Vagina (tissue), 2 donors: ENCODE measurements at regions not wholly inside any gene's neighbourhood (a gene's known extent, or its start where the extent isn't known, plus 50 kb on each side); places are given as distances from the start of the nearest gene placed in this dataset.

Experiments
- DNase-seq, 2 donors: peaks; one replicate each; pipeline ENCODE4 v3.0.0-alpha.2; 2017; ENCODE audit errors: extremely low spot score in 2 of 2
- H3K27ac ChIP-seq: fragments of 200-600 bp; sonication (generic); one replicate; pipeline ENCODE4 v1.5.1; 2019
- H3K27me3 ChIP-seq: fragments of 200-600 bp; sonication (generic); one replicate; pipeline ENCODE4 v1.5.1; 2019
- H3K36me3 ChIP-seq, 2 donors: fragments of 200-600 bp; sonication (generic); one replicate each; pipeline ENCODE4 v1.5.1; 2017 to 2019
- H3K4me1 ChIP-seq: fragments of 200-600 bp; sonication (generic); one replicate; pipeline ENCODE4 v1.5.1; 2019
- H3K4me3 ChIP-seq, 2 donors: fragments of 200-600 bp; sonication (generic); 1 replicate in 1 of 2; 2 replicates in 1 of 2; pipeline ENCODE4 v1.5.1; 2016 to 2019
- H3K9me3 ChIP-seq: fragments of 200-600 bp; sonication (generic); one replicate; pipeline ENCODE4 v1.5.1; 2019
- CTCF ChIP-seq, 3 experiments: fragments of 450-650 bp in 2 of 3; fragments of 200-600 bp in 1 of 3; sonication (generic) in 1 of 3; IDR thresholded peaks; one replicate each; pipeline ENCODE4 v1.5.1; 2017 to 2019; ENCODE audit warnings: antibody characterized with exemption in 3 of 3, mild to moderate bottlenecking in 2 of 3, moderate library complexity in 2 of 3
- POLR2A ChIP-seq, 2 donors: fragments of 450-650 bp; IDR thresholded peaks; one replicate each; pipeline ENCODE4 v1.6.1; 2017; ENCODE audit warnings: antibody characterized with exemption in 2 of 2, mild to moderate bottlenecking in 2 of 2, moderate library complexity in 2 of 2
- POLR2AphosphoS5 ChIP-seq, 2 donors: sonication (generic); formaldehyde crosslinking; IDR thresholded peaks; one replicate each; pipeline ENCODE4 v1.9.0; 2017; ENCODE audit warnings: antibody characterized with exemption in 2 of 2, mild to moderate bottlenecking in 2 of 2, low read depth in 1 of 2; ENCODE audit not compliant: insufficient read depth in 1 of 2
- intact Hi-C: fragments of 100-400 bp; cut with DNase I; formaldehyde crosslinking; loops from one replicate; pipeline ENCODE4 v1.15.1; 2023

GRCh38 chr17:69860142-69860680, 214.8 kb upstream of the KCNJ16 start:
- DNase-seq: no peak
- H3K4me1 ChIP-seq: no peaks in the 10 kb centered on the region
- H3K4me3 ChIP-seq: no peak overlapping the region
- intact Hi-C loops: no loop called here
- no peak for TF ChIP-seq CTCF (IDR thresholded peaks at IDR 0.05)
- TF ChIP-seq POLR2AphosphoS5 (IDR thresholded peaks at IDR 0.05; ENCODE audit: insufficient read depth in 1 of 2, low read depth in 1 of 2): no peak
- TF ChIP-seq POLR2A (IDR thresholded peaks at IDR 0.05): no peak
- H3K27ac ChIP-seq: no peak overlapping the region
- H3K27me3 ChIP-seq: no peaks in the 10 kb centered on the region
- H3K9me3 ChIP-seq: peaks cover 5% of the 10 kb centered on the region
- no peaks in the 10 kb centered on the region for H3K36me3 ChIP-seq

- Histone ChIP-seq H3K9me3 (peaks cover 3% of the 10 kb centered on the region), H3K27me3 (no peaks in the 10 kb centered on the region), H3K4me1 (no peaks in the 10 kb centered on the region), H3K27ac (no peak overlapping the region), H3K4me3 (no peak overlapping the region), H3K36me3 (no peaks in the 10 kb centered on the region)
- TF ChIP-seq POLR2AphosphoS5 (IDR thresholded peaks at IDR 0.05; ENCODE audit: insufficient read depth in 1 of 2, low read depth in 1 of 2) (no peak), CTCF (IDR thresholded peaks at IDR 0.05) (no peak), POLR2A (IDR thresholded peaks at IDR 0.05) (no peak)
- intact Hi-C loops: no loop called here
- DNase-seq: no peak
Observed at GRCh38 chr17:69864462-69864861, 210.6 kb upstream of the KCNJ16 start.

- H3K9me3 ChIP-seq: no peaks in the 10 kb centered on the region
- H3K27ac ChIP-seq: no peak overlapping the region
- peaks cover 15% of the 10 kb centered on the region for H3K4me1 ChIP-seq
- no peak overlapping the region for H3K4me3 ChIP-seq
- no peaks in the 10 kb centered on the region for H3K36me3 ChIP-seq
- intact Hi-C loops: no loop called here
- DNase-seq: no peak
- TF ChIP-seq CTCF (IDR thresholded peaks at IDR 0.05) (no peak), POLR2AphosphoS5 (IDR thresholded peaks at IDR 0.05; ENCODE audit: insufficient read depth in 1 of 2, low read depth in 1 of 2) (no peak), POLR2A (IDR thresholded peaks at IDR 0.05) (no peak)
- no peaks in the 10 kb centered on the region for H3K27me3 ChIP-seq
Observed at GRCh38 chr17:69869667-69870066, 205.4 kb upstream of the KCNJ16 start.

GRCh38 chr17:69870091-69870530, 204.9 kb upstream of the KCNJ16 start:
- Histone ChIP-seq H3K9me3 (no peaks in the 10 kb centered on the region), H3K4me1 (peaks cover 15% of the 10 kb centered on the region), H3K4me3 (no peak overlapping the region), H3K27me3 (no peaks in the 10 kb centered on the region), H3K27ac (no peak overlapping the region), H3K36me3 (no peaks in the 10 kb centered on the region)
- DNase-seq: no peak
- intact Hi-C loops: no loop called here
- no peak for TF ChIP-seq CTCF (IDR thresholded peaks at IDR 0.05)
- no peak for TF ChIP-seq POLR2A (IDR thresholded peaks at IDR 0.05)
- TF ChIP-seq POLR2AphosphoS5 (IDR thresholded peaks at IDR 0.05; ENCODE audit: insufficient read depth in 1 of 2, low read depth in 1 of 2): no peak

GRCh38 chr17:69870751-69871199, 204.2 kb upstream of the KCNJ16 start:
- Histone ChIP-seq H3K27me3 (no peaks in the 10 kb centered on the region), H3K36me3 (no peaks in the 10 kb centered on the region), H3K9me3 (no peaks in the 10 kb centered on the region), H3K4me3 (no peak overlapping the region), H3K4me1 (peaks cover 15% of the 10 kb centered on the region), H3K27ac (no peak overlapping the region)
- no peak for TF ChIP-seq POLR2A (IDR thresholded peaks at IDR 0.05)
- TF ChIP-seq CTCF (IDR thresholded peaks at IDR 0.05): no peak
- no peak for TF ChIP-seq POLR2AphosphoS5 (IDR thresholded peaks at IDR 0.05; ENCODE audit: insufficient read depth in 1 of 2, low read depth in 1 of 2)
- DNase-seq: no peak
- intact Hi-C loops: no loop called here
